ENCODE measurements at regions not wholly inside any gene's neighbourhood (a gene's known extent, or its start where the extent isn't known, plus 50 kb on each side); places are given as distances from the start of the nearest gene placed in this dataset.
A peak's percentile ranks its signal among the peaks of the same experiment; 100 is the strongest.

DNA sequence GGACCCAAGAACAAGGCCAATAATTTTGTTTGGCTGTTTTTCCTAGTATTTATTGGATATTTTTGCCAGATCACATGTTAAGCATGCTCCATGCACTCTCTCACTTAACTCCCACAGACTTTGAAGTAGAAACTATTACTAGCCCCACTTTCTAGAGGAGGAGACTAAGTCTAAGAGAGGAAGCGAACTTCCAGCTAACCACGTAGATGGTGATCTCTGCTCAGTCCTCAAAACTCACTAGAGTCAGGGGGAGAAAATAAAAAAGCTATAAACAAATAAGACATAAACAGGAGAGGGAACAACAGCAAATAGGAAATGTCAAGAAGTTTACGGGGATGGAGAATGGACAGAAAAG is 481.0 kb upstream of the PROK2 start:
- DNase-seq (ENCODE audit: low read depth): no peak
- TF ChIP-seq, protein P1, sequence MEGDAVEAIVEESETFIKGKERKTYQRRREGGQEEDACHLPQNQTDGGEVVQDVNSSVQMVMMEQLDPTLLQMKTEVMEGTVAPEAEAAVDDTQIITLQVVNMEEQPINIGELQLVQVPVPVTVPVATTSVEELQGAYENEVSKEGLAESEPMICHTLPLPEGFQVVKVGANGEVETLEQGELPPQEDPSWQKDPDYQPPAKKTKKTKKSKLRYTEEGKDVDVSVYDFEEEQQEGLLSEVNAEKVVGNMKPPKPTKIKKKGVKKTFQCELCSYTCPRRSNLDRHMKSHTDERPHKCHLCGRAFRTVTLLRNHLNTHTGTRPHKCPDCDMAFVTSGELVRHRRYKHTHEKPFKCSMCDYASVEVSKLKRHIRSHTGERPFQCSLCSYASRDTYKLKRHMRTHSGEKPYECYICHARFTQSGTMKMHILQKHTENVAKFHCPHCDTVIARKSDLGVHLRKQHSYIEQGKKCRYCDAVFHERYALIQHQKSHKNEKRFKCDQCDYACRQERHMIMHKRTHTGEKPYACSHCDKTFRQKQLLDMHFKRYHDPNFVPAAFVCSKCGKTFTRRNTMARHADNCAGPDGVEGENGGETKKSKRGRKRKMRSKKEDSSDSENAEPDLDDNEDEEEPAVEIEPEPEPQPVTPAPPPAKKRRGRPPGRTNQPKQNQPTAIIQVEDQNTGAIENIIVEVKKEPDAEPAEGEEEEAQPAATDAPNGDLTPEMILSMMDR (conservative IDR thresholded peaks at IDR 0.05; ENCODE audit: low read depth, low read length): no peak

DNA sequence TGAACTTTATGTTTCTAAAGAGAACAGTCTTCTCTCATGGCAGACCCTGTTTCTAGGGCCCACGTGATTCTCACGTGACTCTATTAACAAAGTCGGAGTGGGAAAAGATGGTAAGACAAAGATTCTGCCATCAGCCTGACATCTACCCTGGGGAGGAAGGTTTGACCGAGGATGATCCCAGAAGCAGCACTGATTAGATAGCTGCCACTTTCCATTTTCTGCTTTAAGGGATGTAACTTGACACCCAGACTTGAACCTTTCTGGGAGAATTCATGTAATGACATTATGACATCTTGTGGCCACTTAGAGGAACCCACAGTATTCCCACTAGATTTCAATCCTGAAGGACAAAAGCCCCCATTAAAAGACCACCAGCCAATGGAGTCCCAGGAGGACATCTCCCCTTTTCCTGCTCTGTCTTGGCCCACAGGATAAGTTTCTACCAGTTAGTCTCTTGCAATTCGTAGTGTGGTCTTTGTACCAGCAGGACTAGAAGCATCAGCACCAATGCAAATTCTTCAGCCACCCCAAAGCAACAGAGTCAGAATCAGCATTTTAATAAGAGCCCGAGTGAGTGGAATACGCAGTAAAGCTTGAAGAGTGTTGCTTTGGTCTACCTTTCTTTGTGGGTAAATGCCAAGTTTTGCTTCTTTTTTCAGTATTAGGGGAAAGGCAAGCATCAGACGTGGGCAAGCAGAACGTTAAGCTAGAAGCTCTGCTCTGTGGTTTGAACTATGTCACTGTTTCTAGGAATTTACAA is 480.5 kb upstream of the PROK2 start:
- TF ChIP-seq, protein P1 (conservative IDR thresholded peaks at IDR 0.05; ENCODE audit: low read depth, low read length): peak; percentile 57
- no peak for DNase-seq (ENCODE audit: low read depth)

More for the DNA sequence above, 481.0 kb upstream of the PROK2 start:
- no peak overlapping the region for H3K4me3 ChIP-seq (ENCODE audit: low read depth, low read length)

DNA sequence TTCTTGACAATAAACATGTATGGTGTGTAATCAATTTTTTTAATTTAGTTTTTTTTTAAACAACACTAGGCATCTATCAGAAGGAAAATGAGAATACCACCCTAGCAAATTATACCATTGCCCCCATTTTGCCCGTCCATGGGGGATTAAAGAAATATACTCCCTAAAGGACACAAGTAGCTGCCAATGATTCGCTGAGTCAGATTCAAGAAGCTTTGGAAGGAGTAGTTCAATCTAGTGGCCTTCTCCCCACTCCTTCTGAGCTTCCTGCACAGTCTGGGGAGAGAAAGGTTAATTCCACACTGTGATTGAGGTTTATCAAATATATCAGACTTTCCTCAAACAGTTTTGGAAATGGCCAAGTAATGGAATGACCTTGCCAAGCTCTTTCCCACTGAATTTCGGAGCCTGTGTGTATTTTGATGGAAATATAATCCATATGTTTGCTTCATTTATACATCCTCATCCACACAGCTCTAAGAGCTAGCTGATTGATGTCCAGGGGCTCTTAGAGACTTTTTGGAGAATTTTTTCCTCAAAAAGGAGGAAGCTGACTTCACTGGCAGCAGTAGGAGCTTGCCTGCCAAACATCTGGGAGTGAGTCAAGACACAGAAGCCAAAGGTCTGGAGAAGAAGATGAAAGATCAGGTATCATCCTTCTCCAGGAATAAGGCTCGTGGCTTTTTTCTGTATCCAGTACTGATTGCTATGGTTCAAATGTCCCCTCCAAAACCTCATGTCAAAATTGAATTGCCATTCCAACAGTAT is 478.5 kb upstream of the PROK2 start:
- TF ChIP-seq, protein P1 (conservative IDR thresholded peaks at IDR 0.05; ENCODE audit: low read depth, low read length): no peak
- DNase-seq (ENCODE audit: low read depth): no peak
- no peak overlapping the region for H3K4me3 ChIP-seq (ENCODE audit: low read depth, low read length)

More for the DNA sequence above, 480.5 kb upstream of the PROK2 start:
- no peak overlapping the region for H3K4me3 ChIP-seq (ENCODE audit: low read depth, low read length)

DNA sequence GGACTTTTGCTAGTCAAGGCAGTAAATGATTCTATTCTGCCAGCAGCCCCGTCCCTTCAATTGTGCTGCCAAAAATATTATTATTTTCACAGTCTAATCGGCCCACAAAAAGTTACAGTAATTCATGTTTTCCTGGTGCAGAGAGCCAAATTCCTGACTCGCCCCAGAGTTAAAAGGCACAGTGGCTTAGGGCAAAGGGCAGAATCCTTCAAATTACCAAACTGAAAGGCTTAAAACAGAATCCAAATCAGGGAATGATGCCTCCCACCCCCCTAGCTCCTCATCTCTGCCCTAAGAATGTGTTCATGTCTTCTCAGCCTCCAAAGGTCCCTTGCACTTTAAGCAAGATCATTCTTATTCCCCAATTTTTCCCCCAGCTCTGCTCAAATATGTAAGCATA is 477.8 kb upstream of the PROK2 start:
- H3K4me3 ChIP-seq (ENCODE audit: low read depth, low read length): no peak overlapping the region
- TF ChIP-seq, protein P1 (conservative IDR thresholded peaks at IDR 0.05; ENCODE audit: low read depth, low read length): no peak
- DNase-seq (ENCODE audit: low read depth): no peak

DNA sequence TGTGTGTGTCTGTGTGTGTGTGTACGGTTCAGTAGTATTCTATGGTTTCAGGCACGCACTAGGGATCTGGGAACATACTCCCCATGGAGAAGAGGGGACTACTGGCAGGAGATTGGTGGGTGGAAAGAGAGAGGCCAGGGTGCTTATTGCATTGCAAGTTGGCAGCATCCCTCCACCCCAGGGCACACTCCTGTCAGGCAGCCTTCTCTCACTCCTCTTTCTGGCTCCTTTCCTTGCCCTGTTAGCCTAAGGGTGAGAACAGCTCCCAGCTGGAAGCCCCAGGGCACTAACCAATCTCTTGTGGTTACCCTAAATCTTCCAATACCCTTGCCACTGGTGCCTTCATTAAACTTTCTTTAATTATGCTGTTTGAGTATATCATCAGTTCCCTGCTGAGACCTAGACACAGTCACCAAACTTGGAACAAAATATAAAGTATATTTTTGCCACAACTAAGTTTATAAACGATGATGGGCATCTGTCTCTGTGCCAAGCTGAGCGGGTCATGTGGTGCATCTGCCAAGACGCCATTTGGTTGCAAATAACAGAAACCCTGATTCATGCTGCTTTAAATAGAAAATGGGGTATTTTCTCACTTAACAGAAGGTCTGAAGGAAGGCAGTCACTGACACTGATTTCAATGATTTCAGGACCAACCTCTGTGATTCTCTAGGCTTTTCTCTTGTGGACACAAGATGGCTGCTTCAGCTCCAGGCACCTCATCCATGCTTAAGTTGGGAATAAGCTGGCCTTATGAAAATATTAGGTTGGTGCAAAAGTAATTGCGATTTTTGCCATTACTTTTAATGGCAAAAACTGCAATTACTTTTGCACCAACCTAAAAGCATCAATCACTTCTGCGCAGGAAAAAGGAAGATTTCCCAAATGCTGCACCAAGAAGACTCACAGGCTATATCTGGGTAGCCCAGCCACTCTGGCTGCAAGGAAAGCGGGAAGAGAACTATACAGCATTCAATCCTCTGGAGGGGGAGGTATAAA is 476.9 kb upstream of the PROK2 start:
- TF ChIP-seq, protein P1 (conservative IDR thresholded peaks at IDR 0.05; ENCODE audit: low read depth, low read length): no peak
- DNase-seq (ENCODE audit: low read depth): no peak
- no peak overlapping the region for H3K4me3 ChIP-seq (ENCODE audit: low read depth, low read length)

DNA sequence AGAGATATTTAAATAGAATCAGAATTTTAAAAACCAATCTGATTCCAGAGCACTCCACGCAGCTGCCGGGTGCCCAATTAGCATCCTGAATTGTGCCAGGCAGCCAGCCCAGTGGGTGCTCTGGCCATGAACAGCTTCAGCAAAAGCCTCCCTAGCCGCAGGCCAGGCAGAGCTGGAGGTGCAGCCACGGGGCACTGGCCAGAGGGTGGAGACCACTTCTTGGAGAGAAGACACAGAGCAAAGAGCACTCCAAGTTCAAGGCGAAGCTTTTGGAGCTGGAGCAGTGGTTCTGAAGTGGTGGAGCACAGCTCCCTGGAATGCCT is 475.6 kb upstream of the PROK2 start:
- TF ChIP-seq, protein P1 (conservative IDR thresholded peaks at IDR 0.05; ENCODE audit: low read depth, low read length): no peak
- DNase-seq (ENCODE audit: low read depth): no peak
- no peak overlapping the region for H3K4me3 ChIP-seq (ENCODE audit: low read depth, low read length)
